ENCODE measurements at regions not wholly inside any gene's neighbourhood (a gene's known extent, or its start where the extent isn't known, plus 50 kb on each side); places are given as distances from the start of the nearest gene placed in this dataset.
"Not testable (repeated sequence)": the region's sequence is repeated elsewhere in the genome, so short reads cannot be mapped to it uniquely, and the experiment has no call there.

- DNase-seq = no peak
Observed at GRCh38 chr4:53712408-53713020, 121.2 kb upstream of the LNX1 start.

DNA sequence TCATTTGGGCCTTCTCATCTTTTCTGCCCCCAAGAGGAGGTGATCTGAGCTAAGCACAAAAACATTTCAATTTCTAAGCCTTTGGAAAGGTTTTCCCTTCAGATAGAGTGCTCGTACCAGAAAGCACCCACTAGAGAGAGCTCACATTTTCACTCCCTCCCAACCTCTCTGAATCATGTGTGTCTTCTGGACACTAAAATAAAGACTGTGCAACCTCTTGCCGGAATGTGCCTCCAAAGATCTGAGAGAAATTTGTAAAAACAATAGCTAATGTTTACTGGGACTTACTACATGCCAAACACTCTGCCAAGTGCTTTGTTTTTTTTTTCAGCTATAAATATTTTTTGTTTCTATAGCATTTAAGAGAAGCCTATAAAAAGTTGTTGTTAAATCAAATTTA lies 120.6 kb upstream of the LNX1 start:
- DNase-seq = no peak

DNA sequence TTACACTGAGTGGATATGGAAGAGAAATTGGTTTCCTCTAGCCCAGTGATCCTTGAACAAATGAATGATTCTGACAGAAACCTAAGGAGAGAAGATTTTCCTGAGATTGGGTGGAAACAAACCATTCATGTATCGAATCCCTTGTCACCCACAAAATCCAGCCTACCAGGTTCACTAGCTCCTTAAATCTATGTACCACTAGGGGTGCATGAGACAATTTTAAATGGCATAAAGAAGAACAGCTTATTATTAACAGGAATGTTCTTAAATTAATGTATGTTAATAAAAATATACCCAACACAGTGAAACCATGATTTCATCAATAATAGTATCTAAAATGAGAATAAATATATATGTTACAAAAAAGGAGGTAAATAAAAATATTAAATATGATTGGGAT lies 118.4 kb upstream of the LNX1 start:
- no peak for DNase-seq

DNA sequence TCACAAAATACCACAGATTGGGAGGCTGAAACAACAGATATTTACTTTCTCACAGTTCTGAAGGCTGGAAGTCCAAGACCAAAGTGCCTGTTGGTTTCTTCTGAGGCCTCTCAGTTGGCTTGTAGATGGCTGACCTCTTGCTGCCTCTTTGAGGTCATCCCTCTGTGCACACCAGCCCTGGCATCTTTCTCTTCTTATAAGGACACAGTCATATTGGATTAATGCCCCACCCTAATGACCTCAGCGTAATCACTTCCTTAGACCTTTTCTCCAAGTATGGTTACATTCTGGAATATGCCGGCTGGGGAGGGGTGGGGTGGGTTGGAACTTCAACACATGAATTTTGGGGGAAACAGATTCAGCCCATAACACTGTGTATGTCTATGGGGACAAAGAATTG lies 116.2 kb upstream of the LNX1 start:
- DNase-seq = no peak

- no peak for DNase-seq
Observed at GRCh38 chr4:53706422-53707032, 115.2 kb upstream of the LNX1 start.

- no peak for DNase-seq
Observed at GRCh38 chr4:53705972-53706371, 114.7 kb upstream of the LNX1 start.

GRCh38 chr4:53705151-53705764 lies 114.0 kb upstream of the LNX1 start:
- no peak for DNase-seq

- DNase-seq = no peak
Observed at GRCh38 chr4:53704329-53704728, 113.0 kb upstream of the LNX1 start.

DNA sequence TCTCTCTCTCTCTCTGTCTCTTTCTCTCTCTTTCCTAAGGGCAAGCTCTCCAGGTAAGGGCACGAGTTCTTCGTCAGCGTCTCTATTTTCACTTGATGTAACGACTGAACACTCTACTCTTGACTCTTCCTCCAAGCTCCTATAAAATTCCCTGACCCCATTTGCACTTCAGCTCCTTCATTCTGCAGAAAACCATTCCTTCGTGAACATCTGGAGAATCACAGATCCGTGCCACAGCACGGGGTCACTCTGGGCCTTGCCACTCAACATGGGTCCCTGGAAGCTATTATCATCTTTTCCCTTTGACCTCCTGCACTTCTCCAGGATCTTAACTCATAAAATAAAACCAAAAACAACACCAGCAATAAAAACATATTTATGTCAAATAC lies 112.0 kb upstream of the LNX1 start:
- no peak for DNase-seq

GRCh38 chr4:53702334-53703266 lies 111.3 kb upstream of the LNX1 start:
- no peak for DNase-seq

DNA sequence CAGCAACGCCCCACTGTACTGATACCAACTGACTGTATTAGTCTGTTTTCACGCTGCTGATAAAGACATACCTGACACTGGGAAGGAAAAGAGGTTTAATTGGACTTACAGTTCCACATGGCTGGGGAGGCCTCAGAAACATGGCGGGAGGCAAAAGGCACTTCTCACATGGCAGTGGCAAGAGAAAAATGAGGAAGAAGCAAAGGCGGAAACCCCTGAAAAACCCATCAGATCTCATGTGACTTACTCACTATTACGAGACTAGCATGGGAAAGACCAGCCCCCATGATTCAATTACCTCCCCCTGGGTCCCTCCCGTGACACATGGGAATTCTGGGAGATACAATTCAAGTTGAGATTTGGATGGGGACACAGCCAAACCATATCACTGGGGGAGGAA lies 110.0 kb upstream of the LNX1 start:
- not testable (repeated sequence) for DNase-seq

GRCh38 chr4:53699310-53699709 lies 108.0 kb upstream of the LNX1 start:
- DNase-seq = not testable (repeated sequence)

DNA sequence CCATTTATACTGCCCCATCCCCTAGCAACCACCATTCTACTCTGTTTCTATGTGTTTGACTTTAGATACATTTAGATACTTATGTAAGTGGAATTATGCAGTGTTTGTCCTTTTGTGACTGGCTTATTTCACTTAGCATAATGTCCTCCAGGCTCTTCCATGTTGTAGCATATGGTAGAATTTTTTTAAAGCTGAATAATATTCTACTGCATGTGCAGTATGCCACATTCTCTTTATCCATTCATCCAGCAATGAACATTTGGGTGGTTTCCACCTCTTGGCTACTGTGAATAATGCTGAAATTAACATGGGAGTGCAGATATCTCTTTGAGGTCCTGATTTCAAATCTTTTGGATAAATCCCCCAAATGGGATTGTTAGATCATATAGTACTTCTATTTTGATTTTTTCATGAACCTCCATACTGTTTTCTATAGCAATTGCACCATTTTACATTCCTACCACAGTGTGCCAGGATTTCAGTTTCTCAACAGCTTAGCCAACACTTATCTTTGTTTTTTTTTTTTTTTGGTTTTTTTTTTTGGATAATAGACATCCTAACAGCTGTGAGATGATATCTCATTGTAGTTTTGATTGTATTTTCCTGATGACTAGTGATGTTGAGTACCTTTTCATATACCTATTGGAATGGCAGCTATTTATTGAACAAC lies 105.9 kb upstream of the LNX1 start:
- DNase-seq = no peak

DNA sequence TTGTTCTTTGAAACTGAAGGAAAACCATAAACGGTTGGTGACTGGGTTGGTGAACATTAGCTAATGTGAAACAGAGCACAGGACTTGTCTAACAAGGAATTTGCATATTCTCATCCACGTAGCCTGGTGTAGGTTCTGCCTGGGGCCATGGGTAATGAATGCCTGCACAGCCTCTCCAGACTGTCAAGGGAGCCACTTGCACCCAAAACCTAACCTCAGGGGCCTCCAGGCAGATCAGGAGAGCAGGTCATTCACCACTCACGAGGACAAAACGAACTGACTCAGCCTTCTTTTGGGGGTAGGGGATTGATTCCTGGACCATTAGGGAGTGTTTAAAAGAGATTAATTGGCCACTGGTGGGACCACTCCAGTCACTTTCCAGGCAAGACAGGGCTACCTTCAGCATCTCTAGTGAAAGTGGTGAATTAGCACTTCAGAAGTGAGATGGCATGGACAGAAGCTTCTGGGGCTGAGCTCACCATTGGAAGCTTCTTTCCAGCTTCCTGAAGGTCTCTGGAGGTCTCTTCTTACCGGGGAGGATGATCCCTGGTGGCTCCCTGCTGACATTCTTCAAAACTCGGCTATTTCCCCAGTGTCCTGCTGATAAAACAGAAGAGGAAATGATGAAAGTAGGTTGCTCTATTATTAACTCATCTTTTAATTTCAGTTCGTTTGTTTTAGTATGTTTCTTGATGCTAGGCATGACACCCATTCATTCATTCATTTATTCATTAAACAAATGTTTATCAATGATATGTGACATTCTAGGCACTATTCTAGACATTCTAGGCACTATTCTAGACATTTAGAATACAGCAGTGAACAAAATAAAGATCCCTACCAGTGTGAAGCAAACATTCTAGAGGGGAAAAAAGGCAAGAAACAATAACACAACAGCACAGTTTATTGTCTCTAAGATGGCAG lies 104.5 kb upstream of the LNX1 start:
- no peak for DNase-seq

- no peak for DNase-seq
Observed at GRCh38 chr4:53694666-53695065, 103.4 kb upstream of the LNX1 start.

- no peak for DNase-seq
Observed at GRCh38 chr4:53693909-53694308, 102.6 kb upstream of the LNX1 start.

- DNase-seq = no peak
Observed at GRCh38 chr4:53693408-53693807, 102.1 kb upstream of the LNX1 start.

DNA sequence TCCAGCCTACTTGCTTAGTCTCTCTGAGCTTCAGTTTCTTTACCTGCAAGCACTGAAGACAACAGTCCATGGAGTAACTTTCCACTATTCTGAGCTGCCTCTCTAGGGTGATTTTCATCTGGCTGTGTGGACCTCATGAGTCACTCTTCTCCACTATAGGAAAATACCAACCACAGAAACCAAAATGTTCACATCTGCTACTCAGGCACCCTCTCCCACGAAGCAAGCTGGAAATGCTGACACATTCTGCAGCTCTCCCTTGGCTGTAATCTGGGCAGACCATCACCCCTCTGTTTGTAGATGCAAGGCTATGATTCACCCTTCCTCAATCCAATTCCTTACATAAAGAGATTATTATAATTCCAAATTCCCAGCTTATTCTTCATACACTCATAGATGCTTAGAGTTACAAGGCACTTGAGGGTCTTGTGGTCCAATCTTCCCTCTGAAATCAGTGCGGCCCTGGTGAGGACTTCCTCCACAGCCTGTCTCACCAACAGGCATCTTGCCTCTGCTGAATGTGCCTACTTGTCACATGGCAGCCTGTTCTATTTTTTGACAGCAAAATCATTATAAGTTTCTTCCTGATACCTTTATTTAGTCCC lies 97.0 kb upstream of the LNX1 start:
- no peak for DNase-seq

DNA sequence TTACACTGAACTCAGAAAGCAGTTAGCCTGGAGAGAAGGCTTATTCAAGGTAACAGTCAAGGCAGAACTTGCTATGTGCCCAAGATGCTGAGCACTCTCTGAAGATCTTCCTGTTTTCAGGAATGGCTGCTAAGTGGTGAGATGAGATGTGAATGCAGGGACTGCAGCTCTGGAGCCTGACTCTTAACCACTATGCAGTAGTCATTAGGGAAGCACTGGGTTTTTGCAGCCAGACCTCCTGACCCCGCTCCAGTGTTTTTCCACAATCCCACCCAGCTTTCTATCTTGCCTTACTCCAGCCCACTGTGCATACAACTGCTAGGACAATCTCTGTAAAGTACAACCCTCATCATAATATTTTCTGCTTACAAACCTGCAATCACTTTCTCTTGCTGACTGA lies 95.2 kb upstream of the LNX1 start:
- DNase-seq = no peak

DNA sequence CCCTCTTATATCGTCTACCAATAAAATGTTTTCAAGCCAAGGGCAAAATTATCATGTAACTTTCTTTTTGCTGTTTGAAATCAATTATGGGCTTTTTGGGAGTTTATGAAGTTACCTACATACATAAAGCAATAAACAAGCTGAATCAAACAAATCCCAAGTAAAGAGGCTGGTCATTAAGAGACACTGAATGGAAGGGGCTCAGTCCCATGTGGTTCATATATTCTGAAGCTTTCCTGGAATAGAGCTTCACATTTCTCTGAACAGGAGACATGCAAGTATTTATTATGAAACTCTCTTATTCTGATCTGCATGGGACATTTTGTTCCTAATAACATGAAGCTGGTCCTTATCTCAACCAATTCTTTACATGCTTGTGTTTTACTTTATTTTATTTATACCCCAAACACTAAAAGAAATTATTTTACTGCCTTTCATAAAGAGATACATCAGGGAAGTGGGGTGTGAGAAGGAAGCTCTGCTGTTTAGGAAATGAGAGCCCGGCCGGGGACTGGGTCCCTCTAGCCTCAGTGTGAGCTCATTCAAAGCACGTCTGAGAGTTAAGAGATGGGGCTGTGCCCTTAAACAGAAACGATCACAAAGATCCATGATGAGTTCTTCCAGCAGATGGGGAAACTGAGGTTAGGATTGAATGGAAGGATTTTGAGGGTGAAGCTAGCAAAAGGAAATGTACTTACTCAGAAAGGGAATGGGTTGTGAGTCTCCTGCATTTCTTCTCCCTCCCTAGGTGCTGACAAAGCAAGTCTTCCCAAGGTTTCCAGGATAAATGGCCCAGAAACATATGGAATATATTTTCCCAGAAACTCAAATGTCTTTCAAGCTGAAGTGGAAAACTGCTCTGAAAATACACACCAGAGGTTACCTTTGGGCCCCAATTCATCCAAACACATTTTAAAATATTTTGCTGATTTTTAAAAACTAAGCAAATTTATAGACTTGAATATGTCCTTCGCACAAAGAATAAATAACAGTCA lies 93.1 kb upstream of the LNX1 start:
- DNase-seq = no peak
